Naive thymus-derived CD8-positive, alpha-beta T cell (primary cell): ENCODE measurements at regions not wholly inside any gene's neighbourhood (a gene's known extent, or its start where the extent isn't known, plus 50 kb on each side); places are given as distances from the start of the nearest gene placed in this dataset.

Source experiments
- ATAC-seq, 2 donors: fragments of 150-1000 bp; cut with Tn5 transposase in 1 of 2; sonication (Bioruptor Pico), chemical (Tn5 transposase) in 1 of 2; 1 replicate in 1 of 2; 2 replicates in 1 of 2; pipeline ENCODE4 v1.10.0; 2021; ENCODE audit warnings: mild to moderate bottlenecking in 2 of 2, moderate library complexity in 2 of 2
- POLR2A ChIA-PET: fragments of 350-600 bp; sonication (Branson Sonifier 250); formaldehyde crosslinking; loops from one replicate; lab custom pipeline; 2021; ENCODE audit warnings: antibody characterized with exemption; lab: Charles Lee
- DNase-seq, 10 donors: peaks; one replicate each; pipeline versions ENCODE4 v3.0.0 to v3.0.0-alpha.2; 2020 to 2022
- H3K27ac Mint-ChIP-seq, 10 donors: one replicate each; pipeline ENCODE4 v1.8.0; 2020 to 2022; ENCODE audit warnings: mild to moderate bottlenecking in 10 of 10, mixed read lengths in 10 of 10, moderate library complexity in 4 of 10, inconsistent platforms in 1 of 10
- H3K27me3 Mint-ChIP-seq, 5 donors: one replicate each; pipeline ENCODE4 v1.8.0; 2021 to 2022; ENCODE audit warnings: mixed read lengths in 5 of 5
- H3K36me3 Mint-ChIP-seq, 3 donors: one replicate each; pipeline ENCODE4 v1.8.0; 2020 to 2022; ENCODE audit warnings: mixed read lengths in 3 of 3, mild to moderate bottlenecking in 2 of 3, inconsistent platforms in 1 of 3
- H3K4me1 Mint-ChIP-seq, 4 donors: one replicate each; pipeline ENCODE4 v1.8.0; 2021 to 2022; ENCODE audit warnings: mixed read lengths in 4 of 4
- H3K4me3 Mint-ChIP-seq, 10 donors: one replicate each; pipeline ENCODE4 v1.8.0; 2020 to 2022; ENCODE audit warnings: mild to moderate bottlenecking in 10 of 10, mixed read lengths in 10 of 10, moderate library complexity in 6 of 10, inconsistent platforms in 1 of 10
- H3K9me3 Mint-ChIP-seq, 9 donors: one replicate each; pipeline ENCODE4 v1.8.0; 2020 to 2022; ENCODE audit warnings: mixed read lengths in 9 of 9, mild to moderate bottlenecking in 3 of 9, inconsistent platforms in 1 of 9, moderate library complexity in 1 of 9

GRCh38 chr21:36532769-36533467, 53.0 kb upstream of the CLDN14 start:
- H3K4me1 Mint-ChIP-seq, result no peaks in the 10 kb centered on the region
- no peaks in the 10 kb centered on the region for H3K9me3 Mint-ChIP-seq
- no peak overlapping the region for H3K27ac Mint-ChIP-seq
- DNase-seq (no peak), ATAC-seq (no peak)
- peaks cover 0 to 2% (median 0%) of the 10 kb centered on the region in 3 donors for H3K36me3 Mint-ChIP-seq
- H3K27me3 Mint-ChIP-seq, result peaks cover 2 to 18% (median 4%) of the 10 kb centered on the region in 5 donors
- H3K4me3 Mint-ChIP-seq, result no peak overlapping the region
- POLR2A ChIA-PET, result no interaction called here

DNA sequence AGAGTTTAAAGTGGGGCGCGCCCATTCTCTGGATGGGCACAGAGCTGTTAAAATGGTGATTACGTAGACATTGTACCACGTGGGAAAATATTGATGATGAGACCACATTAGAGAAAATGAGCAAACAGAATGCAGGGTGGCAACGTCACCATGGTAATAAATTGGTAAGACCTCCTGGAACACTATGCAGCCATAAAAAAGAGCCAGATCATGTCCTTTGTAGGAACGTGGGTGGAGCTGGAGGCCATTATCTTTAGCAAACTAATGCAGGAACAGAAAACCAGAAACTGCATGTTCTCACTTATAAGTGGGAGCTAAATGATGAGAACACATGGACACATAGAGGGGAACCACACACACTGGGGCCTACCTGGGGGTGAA, 53.5 kb upstream of the CLDN14 start:
- POLR2A ChIA-PET, result no interaction called here
- Mint-ChIP-seq H3K27me3 (peaks cover 2 to 17% (median 4%) of the 10 kb centered on the region in 5 donors), H3K4me1 (no peaks in the 10 kb centered on the region), H3K36me3 (peaks cover 0 to 2% (median 0%) of the 10 kb centered on the region in 3 donors), H3K27ac (no peak overlapping the region), H3K4me3 (no peak overlapping the region), H3K9me3 (no peaks in the 10 kb centered on the region)
- ATAC-seq (no peak), DNase-seq (no peak)

- no peaks in the 10 kb centered on the region for H3K9me3 Mint-ChIP-seq
- no peak overlapping the region for H3K27ac Mint-ChIP-seq
- no peak overlapping the region for H3K4me3 Mint-ChIP-seq
- H3K4me1 Mint-ChIP-seq, result no peaks in the 10 kb centered on the region
- no peak for ATAC-seq
- no peak for DNase-seq
- H3K36me3 Mint-ChIP-seq, result peaks cover 0 to 2% (median 0%) of the 10 kb centered on the region in 3 donors
- peaks cover 0 to 10% (median 0%) of the 10 kb centered on the region in 5 donors for H3K27me3 Mint-ChIP-seq
- POLR2A ChIA-PET, result no interaction called here
Observed at GRCh38 chr21:36534656-36535055, 54.7 kb upstream of the CLDN14 start.

DNA sequence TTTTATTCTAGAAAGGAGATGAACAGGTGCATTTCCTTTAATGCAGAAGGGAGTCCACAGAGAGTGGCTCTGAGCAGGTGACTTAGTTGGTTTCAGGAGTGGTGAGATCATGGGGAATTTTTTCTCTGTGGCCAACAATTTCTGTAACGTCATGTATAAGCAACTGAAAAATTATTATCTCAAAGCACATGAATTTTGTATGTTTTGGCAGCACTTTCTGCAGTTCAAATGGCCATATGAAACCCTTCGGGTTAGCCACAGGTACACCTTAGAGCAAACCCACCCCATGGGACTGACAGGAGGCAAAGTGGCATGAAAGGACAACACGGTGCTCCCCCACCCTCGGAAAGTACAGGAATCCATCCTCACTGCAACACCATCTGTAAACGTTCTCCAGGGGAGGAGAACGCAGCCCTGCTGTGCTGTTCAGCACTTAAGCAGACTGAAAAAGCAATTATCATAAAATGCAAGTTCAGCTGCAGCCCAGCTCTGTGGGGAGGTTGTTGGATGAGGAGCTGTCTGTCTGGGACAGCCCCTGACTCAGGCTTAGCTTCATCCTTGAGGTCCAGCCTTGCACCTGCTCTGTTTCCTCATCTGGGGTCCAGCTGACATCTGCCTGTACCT, 55.8 kb upstream of the CLDN14 start:
- ATAC-seq, result no peak
- Mint-ChIP-seq H3K4me1 (no peaks in the 10 kb centered on the region), H3K27me3 (peaks cover 0 to 2% (median 0%) of the 10 kb centered on the region in 5 donors), H3K9me3 (no peaks in the 10 kb centered on the region), H3K4me3 (no peak overlapping the region), H3K36me3 (peaks cover 0 to 2% (median 0%) of the 10 kb centered on the region in 3 donors), H3K27ac (no peak overlapping the region)
- POLR2A ChIA-PET, result no interaction called here
- no peak for DNase-seq

- no peak for DNase-seq
- no peak overlapping the region for H3K4me3 Mint-ChIP-seq
- POLR2A ChIA-PET, result no interaction called here
- peaks cover 0 to 2% (median 0%) of the 10 kb centered on the region in 3 donors for H3K36me3 Mint-ChIP-seq
- no peak for ATAC-seq
- H3K9me3 Mint-ChIP-seq, result no peaks in the 10 kb centered on the region
- no peaks in the 10 kb centered on the region for H3K4me1 Mint-ChIP-seq
- peaks cover 0 to 13% (median 7%) of the 10 kb centered on the region in 5 donors for H3K27me3 Mint-ChIP-seq
- H3K27ac Mint-ChIP-seq, result no peak overlapping the region
Observed at GRCh38 chr21:36538761-36539160, 58.8 kb upstream of the CLDN14 start.

GRCh38 chr21:36539434-36540150, 59.7 kb upstream of the CLDN14 start:
- ATAC-seq, result no peak
- POLR2A ChIA-PET, result no interaction called here
- Mint-ChIP-seq H3K9me3 (no peaks in the 10 kb centered on the region), H3K4me1 (no peaks in the 10 kb centered on the region), H3K27ac (no peak overlapping the region), H3K27me3 (peaks cover 0 to 16% (median 12%) of the 10 kb centered on the region in 5 donors), H3K36me3 (peaks cover 0 to 2% (median 0%) of the 10 kb centered on the region in 3 donors), H3K4me3 (no peak overlapping the region)
- DNase-seq, result no peak

- POLR2A ChIA-PET, result no interaction called here
- Mint-ChIP-seq H3K36me3 (peaks cover 0 to 2% (median 0%) of the 10 kb centered on the region in 3 donors), H3K4me1 (no peaks in the 10 kb centered on the region), H3K27ac (no peak overlapping the region), H3K4me3 (no peak overlapping the region), H3K27me3 (peaks cover 0 to 17% (median 13%) of the 10 kb centered on the region in 5 donors), H3K9me3 (no peaks in the 10 kb centered on the region)
- DNase-seq, result no peak
- ATAC-seq, result no peak
Observed at GRCh38 chr21:36540700-36541099, 60.8 kb upstream of the CLDN14 start.

- Mint-ChIP-seq H3K9me3 (no peaks in the 10 kb centered on the region), H3K36me3 (no peaks in the 10 kb centered on the region), H3K4me3 (no peak overlapping the region), H3K4me1 (no peaks in the 10 kb centered on the region), H3K27ac (no peak overlapping the region), H3K27me3 (peaks cover 0 to 17% (median 13%) of the 10 kb centered on the region in 5 donors)
- POLR2A ChIA-PET, result no interaction called here
- ATAC-seq (no peak), DNase-seq (no peak)
Observed at GRCh38 chr21:36541721-36542139, 61.8 kb upstream of the CLDN14 start.

DNA sequence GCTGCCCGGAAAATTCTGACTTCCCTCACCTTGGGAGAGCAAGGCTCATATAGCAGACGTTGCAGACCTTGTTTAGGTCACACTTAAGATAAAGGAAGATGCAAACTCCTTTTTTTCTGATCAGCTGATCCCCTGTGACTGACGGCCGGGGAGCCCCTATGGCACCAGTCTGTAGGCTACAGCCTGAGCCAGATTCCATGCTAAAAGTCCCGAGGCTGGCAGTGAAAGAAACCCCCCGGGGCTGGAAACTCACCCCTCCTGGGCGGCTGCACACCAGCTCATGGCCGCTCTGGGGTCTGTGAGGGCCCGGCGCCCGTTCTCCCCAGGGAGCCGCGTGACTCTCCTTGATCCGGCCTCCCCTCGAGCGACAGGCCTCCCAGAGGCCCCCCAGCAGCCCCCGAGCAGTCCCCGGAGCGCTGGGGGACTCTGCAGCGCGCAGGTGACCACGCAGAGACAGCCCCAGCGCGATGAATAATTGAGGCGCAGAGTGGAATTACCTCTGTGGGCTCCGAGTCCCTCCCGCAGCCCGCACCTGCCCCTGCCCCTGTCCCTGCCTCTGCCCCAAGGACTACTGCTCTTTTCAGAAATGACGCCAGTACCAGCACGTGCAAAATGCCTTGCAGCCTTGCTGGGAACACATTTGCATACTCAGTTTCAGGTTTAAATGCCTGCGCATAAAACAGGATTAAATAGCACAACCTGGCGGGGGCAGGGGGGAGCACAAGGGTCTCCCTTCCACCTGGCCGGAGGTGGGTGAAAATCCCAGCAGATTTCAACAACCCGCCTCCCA, 62.6 kb upstream of the CLDN14 start:
- Mint-ChIP-seq H3K4me3 (no peak overlapping the region), H3K27me3 (peaks cover 0 to 17% (median 13%) of the 10 kb centered on the region in 5 donors), H3K27ac (no peak overlapping the region), H3K9me3 (no peaks in the 10 kb centered on the region), H3K36me3 (no peaks in the 10 kb centered on the region), H3K4me1 (no peaks in the 10 kb centered on the region)
- DNase-seq (no peak), ATAC-seq (no peak)
- POLR2A ChIA-PET, result no interaction called here

GRCh38 chr21:36543924-36544323, 64.0 kb upstream of the CLDN14 start:
- ATAC-seq (no peak), DNase-seq (no peak)
- H3K4me1 Mint-ChIP-seq, result no peaks in the 10 kb centered on the region
- H3K4me3 Mint-ChIP-seq, result no peak overlapping the region
- H3K27ac Mint-ChIP-seq, result no peak overlapping the region
- H3K9me3 Mint-ChIP-seq, result no peaks in the 10 kb centered on the region
- peaks cover 0 to 24% (median 15%) of the 10 kb centered on the region in 5 donors for H3K27me3 Mint-ChIP-seq
- no peaks in the 10 kb centered on the region for H3K36me3 Mint-ChIP-seq
- POLR2A ChIA-PET, result no interaction called here

GRCh38 chr21:36544545-36544944, 64.6 kb upstream of the CLDN14 start:
- no peak overlapping the region for H3K4me3 Mint-ChIP-seq
- POLR2A ChIA-PET, result no interaction called here
- H3K27me3 Mint-ChIP-seq, result peaks cover 3 to 25% (median 15%) of the 10 kb centered on the region in 5 donors
- H3K4me1 Mint-ChIP-seq, result no peaks in the 10 kb centered on the region
- no peaks in the 10 kb centered on the region for H3K9me3 Mint-ChIP-seq
- H3K36me3 Mint-ChIP-seq, result no peaks in the 10 kb centered on the region
- no peak for DNase-seq
- no peak for ATAC-seq
- no peak overlapping the region for H3K27ac Mint-ChIP-seq

GRCh38 chr21:36545776-36546511, 66.0 kb upstream of the CLDN14 start:
- Mint-ChIP-seq H3K4me3 (no peak overlapping the region), H3K27me3 (peaks cover 8 to 29% (median 15%) of the 10 kb centered on the region in 5 donors), H3K27ac (no peak overlapping the region), H3K9me3 (no peaks in the 10 kb centered on the region), H3K36me3 (no peaks in the 10 kb centered on the region), H3K4me1 (no peaks in the 10 kb centered on the region)
- DNase-seq (no peak), ATAC-seq (no peak)
- POLR2A ChIA-PET, result no interaction called here
